ENCODE measurements at regions not wholly inside any gene's neighbourhood (a gene's known extent, or its start where the extent isn't known, plus 50 kb on each side); places are given as distances from the start of the nearest gene placed in this dataset.

GRCh38 chr13:84237143-84237542 lies 354.9 kb upstream of the SLITRK1 start:
- no peak for DNase-seq (ENCODE audit: low read depth, low spot score)

DNA sequence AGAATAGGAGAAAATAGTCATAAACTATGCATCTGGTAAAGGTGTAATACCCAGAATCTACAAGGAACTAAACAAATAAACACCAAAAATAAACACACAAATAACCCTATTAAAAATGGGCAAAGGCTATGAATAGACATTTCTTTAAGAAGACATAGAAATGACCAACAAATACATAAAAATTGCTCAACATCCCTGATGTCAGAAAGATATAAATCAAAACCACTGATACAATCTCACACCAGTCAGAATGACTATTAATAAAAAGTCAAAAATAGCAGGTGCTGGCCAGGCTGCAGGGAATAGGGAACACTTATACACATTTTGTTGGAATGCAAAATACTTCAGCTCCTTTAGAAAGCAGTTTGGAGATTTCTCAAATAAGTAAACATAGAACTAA lies 352.1 kb upstream of the SLITRK1 start:
- DNase-seq (ENCODE audit: low read depth, low spot score) = no peak

DNA sequence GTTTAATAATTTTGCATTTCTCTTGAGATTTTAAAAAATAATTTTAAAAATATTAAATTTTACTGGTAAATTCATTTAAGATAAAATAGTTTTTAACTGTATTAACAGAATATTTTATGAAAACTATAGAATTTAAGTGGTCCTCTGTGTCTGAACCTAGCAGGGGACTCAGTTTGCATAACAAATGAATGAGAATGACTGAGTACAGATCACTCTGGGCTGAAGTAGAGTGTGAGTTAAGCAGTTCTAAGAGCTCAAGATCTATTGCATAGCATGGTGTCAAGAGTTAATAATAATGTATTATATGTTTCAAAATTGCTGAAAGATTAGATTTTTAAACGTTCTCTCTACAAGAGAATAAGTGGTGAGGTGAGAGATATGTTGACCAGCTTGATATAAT lies 348.3 kb upstream of the SLITRK1 start:
- DNase-seq (ENCODE audit: low read depth, low spot score) = peak; percentile 7

- no peak for DNase-seq (ENCODE audit: low read depth, low spot score)
Measured at GRCh38 chr13:84211048-84211447, 328.8 kb upstream of the SLITRK1 start.

DNA sequence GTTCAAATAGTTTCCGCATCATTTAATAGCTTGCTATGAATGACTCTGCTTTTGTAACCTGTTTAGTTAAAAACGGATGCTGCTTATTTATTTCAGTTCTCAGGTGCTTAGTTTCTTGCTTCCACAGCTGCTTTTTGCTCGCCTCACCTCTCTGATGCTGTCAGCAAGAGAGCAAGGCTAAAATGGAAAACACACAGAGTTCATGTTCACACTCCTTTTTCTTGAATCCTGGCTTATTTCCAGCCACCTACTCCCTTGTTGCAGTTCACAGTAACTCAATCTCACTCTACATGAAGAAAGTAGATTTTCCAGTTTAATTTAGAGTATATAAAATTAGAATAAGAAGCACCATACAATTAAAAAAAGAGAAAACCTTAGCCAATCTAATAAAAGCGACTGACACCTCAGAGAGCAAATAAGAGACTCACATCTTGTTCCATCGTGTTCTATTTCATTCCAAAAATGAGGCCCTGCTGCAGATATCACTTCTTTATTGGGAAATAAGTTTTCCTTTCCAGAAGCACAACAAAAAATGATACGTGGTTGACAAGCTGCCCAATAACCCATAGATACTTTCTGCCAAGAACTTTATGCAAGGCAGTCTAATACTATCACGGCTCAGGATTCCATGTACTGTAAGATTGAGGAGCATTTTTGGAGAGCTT lies 326.1 kb upstream of the SLITRK1 start:
- DNase-seq (ENCODE audit: low read depth, low spot score) = no peak

DNA sequence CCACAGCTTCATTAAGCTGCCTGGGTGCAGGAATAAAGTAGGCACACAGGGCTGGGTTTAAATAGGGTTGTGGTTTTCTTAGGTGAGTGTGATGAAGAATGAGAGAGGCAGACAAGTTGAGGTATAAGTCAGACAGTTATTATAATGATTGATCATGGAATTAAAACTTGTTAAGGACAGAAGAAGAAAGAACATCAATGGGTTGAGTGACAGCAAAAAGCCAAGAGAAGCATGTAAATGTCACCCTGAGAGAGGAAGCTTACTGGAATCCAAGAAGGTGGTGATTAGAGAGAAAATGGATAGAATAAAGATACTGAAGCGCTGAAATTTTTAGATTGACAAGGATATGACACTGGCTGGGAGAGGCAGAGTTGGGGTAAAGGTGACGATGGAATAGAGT lies 325.2 kb upstream of the SLITRK1 start:
- DNase-seq (ENCODE audit: low read depth, low spot score) = no peak

- DNase-seq (ENCODE audit: low read depth, low spot score) = no peak
Measured at GRCh38 chr13:84200971-84201370, 318.7 kb upstream of the SLITRK1 start.

DNA sequence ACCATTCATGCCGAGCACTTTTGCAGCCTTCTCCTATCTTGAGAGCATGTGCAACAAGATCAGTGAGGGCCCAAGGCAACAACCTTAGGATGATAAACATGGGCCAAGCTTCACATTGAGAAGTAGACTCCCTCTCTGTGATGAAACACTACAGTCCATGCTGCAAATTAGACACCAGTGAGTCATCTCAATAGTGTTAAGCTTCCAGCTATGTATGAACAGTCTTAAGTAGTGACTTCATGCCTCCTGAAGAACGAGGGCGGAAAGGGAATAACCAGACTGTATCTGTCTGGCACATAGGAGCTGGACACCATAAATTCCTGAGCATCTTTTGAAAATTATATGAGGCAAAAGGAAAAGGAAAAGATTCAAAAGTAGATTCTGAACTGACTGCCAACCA lies 309.9 kb upstream of the SLITRK1 start:
- no peak for DNase-seq (ENCODE audit: low read depth, low spot score)

GRCh38 chr13:84191139-84191538 lies 308.9 kb upstream of the SLITRK1 start:
- no peak for DNase-seq (ENCODE audit: low read depth, low spot score)

GRCh38 chr13:84187626-84188025 lies 305.4 kb upstream of the SLITRK1 start:
- DNase-seq (ENCODE audit: low read depth, low spot score) = no peak

DNA sequence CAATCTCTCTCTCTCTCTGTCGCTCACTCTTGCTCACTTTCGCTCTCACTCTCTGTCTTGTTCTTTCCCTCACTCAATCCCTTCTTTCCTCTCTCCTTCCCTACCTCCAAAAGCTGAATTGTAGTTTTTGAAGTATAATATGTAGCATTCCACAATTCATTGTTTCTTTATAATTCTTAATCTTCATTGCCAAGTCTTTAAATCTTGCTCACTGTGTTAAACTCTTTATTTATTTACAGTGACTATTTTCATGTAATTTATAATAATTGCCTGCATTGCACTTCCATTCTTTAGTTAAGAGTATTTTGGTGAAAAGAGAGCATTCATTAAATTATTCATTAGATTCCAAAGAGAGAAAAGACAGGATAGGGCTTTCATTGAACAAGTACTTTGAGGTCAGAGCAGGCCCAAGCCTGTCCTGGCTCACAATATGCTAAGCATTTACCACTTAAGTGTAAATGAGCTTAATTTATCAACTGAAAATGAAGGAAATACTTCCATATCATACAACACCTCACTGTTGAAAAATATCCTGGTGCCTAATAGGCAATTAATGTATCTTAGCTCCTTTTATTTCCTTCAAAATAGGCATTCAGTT lies 257.4 kb upstream of the SLITRK1 start:
- no peak for DNase-seq (ENCODE audit: low read depth, low spot score)

DNA sequence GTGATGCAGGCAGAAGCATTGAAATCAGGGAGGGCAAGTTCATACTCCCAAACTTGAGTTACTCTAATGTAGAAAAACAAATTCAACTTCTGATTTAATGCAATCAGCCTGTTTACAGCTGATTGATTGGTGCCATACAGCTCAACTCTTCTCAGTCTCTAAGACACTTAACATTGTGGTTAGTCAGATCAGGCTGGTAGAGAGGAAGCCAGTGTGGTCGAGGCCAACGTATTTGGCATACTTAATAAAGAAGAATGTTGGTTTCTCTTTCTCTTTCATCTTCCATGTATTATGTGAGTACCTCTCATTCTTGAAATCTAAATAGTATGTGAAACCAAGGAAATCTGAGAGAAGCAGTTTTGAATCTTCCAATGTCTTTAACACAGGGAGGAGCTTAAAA lies 255.0 kb upstream of the SLITRK1 start:
- no peak for DNase-seq (ENCODE audit: low read depth, low spot score)

DNA sequence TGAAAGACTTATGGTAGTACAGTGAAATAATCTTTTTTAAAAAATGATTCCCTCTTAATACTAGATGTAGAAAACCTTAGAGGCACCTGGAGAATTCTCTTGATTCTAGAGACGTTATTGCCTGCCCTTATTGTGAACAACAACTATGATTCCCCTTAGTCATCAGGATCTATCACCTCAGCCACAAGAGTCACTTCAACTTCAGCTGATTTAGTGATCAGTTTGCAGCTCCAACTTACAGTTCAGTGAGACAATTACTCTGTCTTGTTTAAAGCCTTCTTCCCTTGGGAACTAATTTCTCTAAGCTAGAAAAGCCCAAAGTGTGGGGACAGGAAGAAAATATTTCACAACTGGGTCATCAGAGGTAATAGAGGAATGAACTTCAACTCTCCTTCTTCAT lies 254.3 kb upstream of the SLITRK1 start:
- no peak for DNase-seq (ENCODE audit: low read depth, low spot score)

- no peak for DNase-seq (ENCODE audit: low read depth, low spot score)
Measured at GRCh38 chr13:84132491-84132890, 250.2 kb upstream of the SLITRK1 start.

DNA sequence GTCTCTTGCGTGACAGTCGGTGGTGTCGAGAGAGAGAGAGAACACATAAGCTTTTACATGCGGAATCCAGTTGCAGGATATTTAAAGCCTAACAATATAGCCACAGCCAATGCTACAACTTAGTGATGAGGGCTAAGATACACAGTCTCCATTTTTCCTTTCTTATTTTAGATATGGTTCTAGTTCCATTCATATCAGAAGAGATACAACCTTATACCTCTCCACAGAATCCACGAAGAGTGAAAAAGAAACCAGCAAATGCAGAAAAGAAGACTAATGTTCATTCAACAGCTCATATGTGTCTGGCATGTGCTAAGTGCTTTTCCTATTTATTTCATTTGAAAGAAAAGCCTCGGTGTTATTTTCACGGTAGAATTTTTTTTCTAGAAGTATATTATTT lies 249.0 kb upstream of the SLITRK1 start:
- DNase-seq (ENCODE audit: low read depth, low spot score) = no peak

DNA sequence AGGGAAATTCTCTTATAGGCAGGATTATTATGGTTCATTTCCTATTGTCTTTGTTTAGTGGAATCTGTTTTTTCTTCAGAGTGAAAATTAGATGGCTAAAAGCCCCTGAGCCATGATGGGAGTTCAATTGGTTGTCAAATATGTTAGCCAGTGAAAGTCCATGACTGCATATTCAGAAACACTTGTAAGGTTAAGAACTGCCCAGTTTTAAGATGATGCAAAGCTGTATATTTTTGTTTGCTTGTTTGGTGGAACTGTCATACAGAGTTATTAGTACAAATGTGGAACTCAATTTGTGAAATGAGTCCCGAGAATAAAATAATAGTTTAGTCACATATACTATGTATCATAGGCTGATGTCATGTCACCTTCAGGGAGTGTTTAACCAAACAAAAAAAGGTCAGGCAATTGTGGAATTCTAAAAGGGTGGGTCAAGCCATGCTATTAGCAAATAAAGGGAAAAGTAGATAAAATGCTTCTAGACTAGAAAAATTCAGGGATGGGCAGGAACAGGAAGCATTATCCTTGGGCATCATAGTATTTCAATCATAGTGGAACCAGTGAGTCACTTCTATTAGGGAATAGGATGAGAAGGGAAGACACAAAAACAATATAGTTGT lies 248.3 kb upstream of the SLITRK1 start:
- no peak for DNase-seq (ENCODE audit: low read depth, low spot score)

- DNase-seq (ENCODE audit: low read depth, low spot score) = no peak
Measured at GRCh38 chr13:84129966-84130365, 247.7 kb upstream of the SLITRK1 start.

DNA sequence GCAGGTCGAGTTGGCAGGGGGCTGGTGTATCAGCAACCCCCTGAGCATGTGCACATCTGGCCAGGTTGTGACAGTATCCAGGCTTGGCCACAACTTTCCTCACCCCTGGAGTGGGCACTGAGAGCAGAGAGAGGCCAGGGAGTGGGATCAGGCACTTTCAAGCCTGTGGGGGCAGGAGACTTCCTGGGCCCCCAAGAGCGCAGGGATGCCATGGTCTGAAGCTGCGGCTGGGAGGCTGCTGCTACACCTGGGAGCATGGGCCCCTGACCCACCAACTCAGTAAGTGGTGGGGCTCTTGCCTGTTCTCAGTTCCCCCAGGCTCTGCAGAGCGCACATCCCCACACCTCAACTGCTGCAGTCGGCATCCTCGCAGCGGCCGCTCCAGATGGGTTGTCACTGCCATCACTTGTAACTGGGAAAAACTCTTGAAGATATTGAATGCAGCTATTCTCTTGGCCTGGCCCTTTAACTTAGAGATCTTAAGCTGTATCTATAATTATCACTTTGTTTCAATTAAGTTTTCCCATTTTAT lies 245.4 kb upstream of the SLITRK1 start:
- no peak for DNase-seq (ENCODE audit: low read depth, low spot score)

GRCh38 chr13:84126671-84127171 lies 244.4 kb upstream of the SLITRK1 start:
- DNase-seq (ENCODE audit: low read depth, low spot score) = no peak

DNA sequence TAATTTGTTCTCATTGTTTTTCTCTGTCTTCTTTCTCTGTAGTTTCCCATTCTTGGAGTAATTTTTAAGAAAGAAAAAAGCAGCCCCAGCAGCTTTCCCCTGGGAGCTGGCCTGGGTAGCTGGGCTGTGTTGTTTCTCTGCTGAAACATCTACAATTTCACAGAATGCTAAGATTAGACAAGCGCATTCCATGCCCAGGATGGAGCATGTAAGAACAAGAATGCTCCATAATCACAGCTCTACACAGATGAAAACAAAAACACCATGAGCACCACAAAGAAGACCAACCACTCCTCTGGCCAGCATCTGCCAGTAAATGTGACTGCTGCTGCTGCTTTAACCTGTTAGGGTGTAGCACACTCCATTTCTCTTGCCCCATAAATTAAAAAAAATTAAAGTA lies 239.2 kb upstream of the SLITRK1 start:
- no peak for DNase-seq (ENCODE audit: low read depth, low spot score)

GRCh38 chr13:84118839-84119409 lies 236.7 kb upstream of the SLITRK1 start:
- DNase-seq (ENCODE audit: low read depth, low spot score) = no peak

DNA sequence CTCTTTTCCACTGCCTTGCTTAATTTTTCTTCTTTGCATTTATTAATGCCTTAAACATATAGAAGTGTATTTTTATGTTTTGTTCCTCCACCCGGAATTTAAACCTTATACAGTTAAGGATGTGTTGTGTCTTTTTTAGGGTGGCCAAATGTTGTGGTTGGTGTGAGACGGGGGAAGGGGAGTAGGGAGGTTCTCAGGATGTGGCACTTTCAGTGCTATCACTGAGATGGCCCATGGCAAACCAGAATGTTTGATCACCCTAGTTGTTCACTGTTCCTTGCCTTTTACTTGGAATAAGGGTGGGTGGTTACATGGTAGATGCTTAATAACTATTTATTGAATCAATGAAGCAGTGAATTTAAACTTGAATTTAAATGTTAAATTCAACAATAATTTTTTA lies 216.0 kb upstream of the SLITRK1 start:
- no peak for DNase-seq (ENCODE audit: low read depth, low spot score)

DNA sequence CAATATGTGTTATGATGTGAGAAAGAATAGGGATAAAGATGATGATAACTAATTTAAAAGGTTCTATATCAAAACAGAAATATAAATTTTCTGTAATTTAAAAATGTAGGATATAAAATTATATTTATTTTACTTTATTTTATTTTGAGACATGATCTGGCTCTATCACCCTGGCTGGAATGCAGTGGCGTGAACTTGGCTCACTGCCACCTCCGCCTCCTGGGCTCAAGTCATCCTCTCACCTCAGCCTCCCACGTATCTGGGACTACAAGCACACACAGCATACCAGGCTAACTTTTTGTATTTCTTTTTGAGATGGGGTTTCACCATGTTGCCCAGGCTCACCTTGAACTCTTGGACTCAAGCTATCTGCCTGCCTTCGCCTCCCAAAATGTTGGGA lies 214.9 kb upstream of the SLITRK1 start:
- DNase-seq (ENCODE audit: low read depth, low spot score) = no peak

Measured in iPS DF 19.7 (cell line).